ENCODE measurements at regions not wholly inside any gene's neighbourhood (a gene's known extent, or its start where the extent isn't known, plus 50 kb on each side); places are given as distances from the start of the nearest gene placed in this dataset.

DNA sequence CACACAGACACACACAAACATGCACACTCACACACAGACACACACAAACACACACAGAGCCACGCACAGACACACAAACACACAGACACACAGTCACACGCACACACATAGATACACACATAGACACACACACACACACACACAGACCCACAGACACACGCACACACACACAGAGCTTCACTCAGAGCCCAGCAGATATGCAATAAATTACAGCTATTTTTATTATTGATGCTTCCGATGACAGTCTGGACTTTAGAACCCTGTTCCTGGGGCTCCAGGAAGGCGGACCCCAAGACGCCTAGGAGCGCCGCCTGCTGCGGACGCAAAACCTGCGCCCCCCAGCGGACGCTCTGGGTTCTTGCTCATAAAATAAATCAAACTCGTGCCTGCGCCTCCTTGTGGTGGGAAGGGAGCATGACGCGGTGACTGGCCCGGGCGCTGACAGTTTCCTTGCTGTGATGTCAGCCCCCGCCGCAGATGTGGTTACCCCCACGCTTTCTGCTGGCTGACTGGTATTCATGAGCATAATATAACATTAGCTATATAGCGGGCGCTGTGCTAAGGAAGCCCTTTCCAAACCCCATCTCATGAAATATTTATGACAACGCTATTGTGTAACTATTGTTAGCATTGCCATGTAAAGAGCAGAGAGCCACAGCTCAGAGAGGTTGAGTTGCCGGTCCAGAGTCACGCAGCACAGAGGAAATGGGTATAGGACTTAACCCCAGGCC is 64.4 kb upstream of the TM9SF2 start:
- TF ChIP-seq, protein P1, sequence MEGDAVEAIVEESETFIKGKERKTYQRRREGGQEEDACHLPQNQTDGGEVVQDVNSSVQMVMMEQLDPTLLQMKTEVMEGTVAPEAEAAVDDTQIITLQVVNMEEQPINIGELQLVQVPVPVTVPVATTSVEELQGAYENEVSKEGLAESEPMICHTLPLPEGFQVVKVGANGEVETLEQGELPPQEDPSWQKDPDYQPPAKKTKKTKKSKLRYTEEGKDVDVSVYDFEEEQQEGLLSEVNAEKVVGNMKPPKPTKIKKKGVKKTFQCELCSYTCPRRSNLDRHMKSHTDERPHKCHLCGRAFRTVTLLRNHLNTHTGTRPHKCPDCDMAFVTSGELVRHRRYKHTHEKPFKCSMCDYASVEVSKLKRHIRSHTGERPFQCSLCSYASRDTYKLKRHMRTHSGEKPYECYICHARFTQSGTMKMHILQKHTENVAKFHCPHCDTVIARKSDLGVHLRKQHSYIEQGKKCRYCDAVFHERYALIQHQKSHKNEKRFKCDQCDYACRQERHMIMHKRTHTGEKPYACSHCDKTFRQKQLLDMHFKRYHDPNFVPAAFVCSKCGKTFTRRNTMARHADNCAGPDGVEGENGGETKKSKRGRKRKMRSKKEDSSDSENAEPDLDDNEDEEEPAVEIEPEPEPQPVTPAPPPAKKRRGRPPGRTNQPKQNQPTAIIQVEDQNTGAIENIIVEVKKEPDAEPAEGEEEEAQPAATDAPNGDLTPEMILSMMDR (IDR thresholded peaks at IDR 0.05; ENCODE audit: control insufficient read depth, extremely low read depth, insufficient read depth): peak; percentile 98
- DNase-seq (ENCODE audit: low read depth): peak; percentile 18
- H3K4me3 ChIP-seq (ENCODE audit: low read depth, low read length): no peak overlapping the region

DNA sequence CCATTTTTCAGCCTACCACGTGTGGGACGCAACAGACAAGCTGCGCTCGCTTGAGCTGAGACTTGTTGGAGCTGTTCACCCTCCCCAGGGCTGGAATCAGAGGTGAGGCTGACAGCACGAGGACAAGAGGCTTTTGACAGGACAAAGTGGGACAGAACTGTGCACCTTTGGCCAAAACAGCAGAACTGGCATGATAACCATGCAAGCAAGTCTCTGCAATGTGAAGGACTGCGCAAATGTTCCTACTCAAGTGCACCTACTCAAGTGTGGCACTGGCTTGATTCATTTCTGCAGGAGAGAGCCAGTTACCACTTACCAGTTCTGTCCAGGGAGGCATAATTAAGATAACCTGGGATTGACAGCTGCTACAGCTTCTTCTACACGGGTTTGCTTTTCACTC is 62.2 kb upstream of the TM9SF2 start:
- no peak for DNase-seq (ENCODE audit: low read depth)
- TF ChIP-seq, protein P1 (IDR thresholded peaks at IDR 0.05; ENCODE audit: control insufficient read depth, extremely low read depth, insufficient read depth): no peak
- no peak overlapping the region for H3K4me3 ChIP-seq (ENCODE audit: low read depth, low read length)

DNA sequence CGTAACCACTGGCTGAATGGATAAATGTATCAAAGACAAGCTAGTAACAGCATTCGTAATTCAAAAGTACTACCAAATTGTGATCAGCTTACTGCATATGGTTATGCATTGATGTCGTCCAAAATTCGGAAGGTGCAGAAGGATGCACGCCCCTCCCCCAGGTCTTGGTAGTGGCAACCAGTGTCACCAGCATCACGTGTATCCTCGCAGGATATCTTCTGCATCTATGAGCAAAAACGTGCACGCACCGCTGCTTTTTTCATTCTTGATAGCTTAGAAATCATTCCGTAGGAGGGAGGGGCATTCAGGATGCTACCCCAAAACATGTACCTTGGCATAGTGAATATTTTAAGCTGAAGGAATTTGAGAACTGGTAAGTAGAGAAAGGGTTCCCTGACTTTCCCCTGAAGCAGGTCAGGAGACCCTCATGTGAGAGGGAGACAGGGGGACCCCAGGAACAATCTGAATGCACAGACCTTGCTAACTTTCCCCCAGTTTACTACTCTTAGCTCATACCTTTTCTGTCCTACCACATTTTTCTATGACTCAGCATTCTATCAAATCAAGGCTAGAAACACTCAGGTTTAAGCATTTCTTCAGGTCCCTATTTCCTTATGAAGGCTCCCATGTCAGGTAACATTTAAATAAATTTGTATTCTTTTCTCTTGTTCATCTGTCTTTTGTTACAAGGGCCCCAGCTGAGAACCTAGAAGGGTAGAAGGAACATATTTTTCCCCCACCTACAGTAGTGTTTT is 61.2 kb upstream of the TM9SF2 start:
- H3K4me3 ChIP-seq (ENCODE audit: low read depth, low read length): no peak overlapping the region
- TF ChIP-seq, protein P1 (IDR thresholded peaks at IDR 0.05; ENCODE audit: control insufficient read depth, extremely low read depth, insufficient read depth): no peak
- DNase-seq (ENCODE audit: low read depth): no peak

DNA sequence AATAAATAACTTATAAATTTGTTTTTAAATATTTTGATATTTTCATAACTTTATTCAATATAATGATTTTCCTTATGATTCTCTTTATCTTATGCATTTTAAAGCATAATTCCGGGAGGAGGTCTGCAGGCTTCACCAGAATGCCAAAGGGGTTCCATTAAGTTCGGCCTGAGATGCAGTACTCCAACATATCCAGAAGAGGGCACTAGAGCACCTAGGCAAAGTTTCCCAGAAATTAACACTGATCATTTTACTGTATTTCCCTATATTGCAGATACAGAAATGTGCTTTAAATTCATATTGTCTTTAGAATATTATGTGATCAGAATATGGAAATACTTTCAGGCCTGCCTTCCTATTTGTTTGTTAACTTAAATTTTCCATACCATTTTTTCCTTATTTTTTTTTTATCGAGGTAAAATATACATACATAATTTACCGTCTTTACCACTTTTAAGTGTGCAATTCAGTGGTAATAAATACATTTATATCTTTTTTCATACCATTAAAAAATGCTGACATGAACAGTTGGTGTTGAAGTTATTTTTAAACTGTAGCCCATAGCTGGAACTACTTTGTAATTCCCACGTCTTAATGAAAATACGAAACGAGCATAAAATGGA is 58.9 kb upstream of the TM9SF2 start:
- no peak for DNase-seq (ENCODE audit: low read depth)
- H3K4me3 ChIP-seq (ENCODE audit: low read depth, low read length): no peak overlapping the region
- TF ChIP-seq, protein P1 (IDR thresholded peaks at IDR 0.05; ENCODE audit: control insufficient read depth, extremely low read depth, insufficient read depth): peak; percentile 73

DNA sequence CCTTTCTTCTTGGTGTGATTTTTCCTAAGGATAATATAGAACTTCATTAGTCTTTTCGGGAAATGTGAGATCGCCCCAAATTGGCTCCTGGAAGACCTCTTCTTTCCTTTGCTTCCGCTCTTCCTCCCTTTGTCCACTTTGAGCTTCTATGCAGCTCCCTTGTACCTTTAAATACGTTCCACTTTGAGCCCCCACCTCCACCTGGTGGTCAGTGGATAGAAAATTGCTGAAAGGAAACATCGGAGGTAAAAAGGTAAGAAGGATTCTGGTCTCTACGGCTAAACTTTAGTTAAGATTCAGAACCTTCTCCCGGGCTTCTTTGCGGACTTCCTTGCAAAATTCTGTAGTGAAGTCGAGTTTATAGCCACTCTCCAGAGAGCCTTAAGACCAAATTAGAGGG is 55.0 kb upstream of the TM9SF2 start:
- H3K4me3 ChIP-seq (ENCODE audit: low read depth, low read length): no peak overlapping the region
- no peak for DNase-seq (ENCODE audit: low read depth)
- TF ChIP-seq, protein P1 (IDR thresholded peaks at IDR 0.05; ENCODE audit: control insufficient read depth, extremely low read depth, insufficient read depth): no peak

DNA sequence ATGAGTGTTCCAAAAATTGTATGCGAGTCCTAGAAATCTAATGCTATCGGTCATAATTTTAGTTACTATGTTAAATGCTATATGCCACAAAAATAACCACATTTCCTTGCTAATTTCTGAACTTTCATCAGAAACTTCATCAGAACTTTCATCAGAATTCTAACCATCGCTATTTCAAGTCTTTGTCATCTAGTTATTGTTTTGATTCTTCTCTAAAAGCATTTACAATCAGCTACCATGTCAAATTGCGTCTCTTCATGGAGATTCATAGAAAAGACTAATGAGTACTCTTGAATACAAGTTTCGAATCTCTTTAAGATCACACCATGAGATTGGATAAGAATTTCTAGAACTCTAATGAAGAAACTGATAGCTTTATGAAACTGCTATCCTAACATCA is 52.7 kb upstream of the TM9SF2 start:
- H3K4me3 ChIP-seq (ENCODE audit: low read depth, low read length): no peak overlapping the region
- TF ChIP-seq, protein P1 (IDR thresholded peaks at IDR 0.05; ENCODE audit: control insufficient read depth, extremely low read depth, insufficient read depth): no peak
- no peak for DNase-seq (ENCODE audit: low read depth)
